Activated naive CD8-positive, alpha-beta T cell treated with anti-CD3 and anti-CD28 coated beads, Interleukin-2, amount 10 ng/mL, durations not matched to agents 7 days and 5 days (primary cell): ENCODE measurements at regions not wholly inside any gene's neighbourhood (a gene's known extent, or its start where the extent isn't known, plus 50 kb on each side); places are given as distances from the start of the nearest gene placed in this dataset.

Experiments used
- ATAC-seq: fragments of 150-1000 bp; cut with Tn5 transposase; one replicate; pipeline ENCODE4 v1.10.0; 2021; ENCODE audit warnings: low read depth, moderate library complexity
- POLR2A ChIA-PET: fragments of 350-600 bp; sonication (Branson Sonifier 250); formaldehyde crosslinking; loops from one replicate; lab custom pipeline; 2021; ENCODE audit warnings: antibody characterized with exemption; lab: Charles Lee
- DNase-seq: peaks from one replicate; pipeline ENCODE4 v3.0.0; 2021
- H3K27ac Mint-ChIP-seq: one replicate; pipeline ENCODE4 v1.8.0; 2022; ENCODE audit warnings: mild to moderate bottlenecking, mixed read lengths
- H3K27me3 Mint-ChIP-seq: one replicate; pipeline ENCODE4 v1.8.0; 2022; ENCODE audit warnings: mild to moderate bottlenecking, moderate library complexity, mixed read lengths
- H3K36me3 Mint-ChIP-seq: one replicate; pipeline ENCODE4 v1.8.0; 2021; ENCODE audit warnings: mild to moderate bottlenecking, mixed read lengths
- H3K4me1 Mint-ChIP-seq: one replicate; pipeline ENCODE4 v1.8.0; 2021; ENCODE audit warnings: mixed read lengths
- H3K4me3 Mint-ChIP-seq: one replicate; pipeline ENCODE4 v1.8.0; 2022; ENCODE audit warnings: mild to moderate bottlenecking, moderate library complexity, mixed read lengths
- H3K9me3 Mint-ChIP-seq: one replicate; pipeline ENCODE4 v1.8.0; 2021; ENCODE audit warnings: mixed read lengths

GRCh38 chr16:9399573-9399972, 308.1 kb downstream of the HAPSTR1 start:
- H3K9me3 Mint-ChIP-seq = no peaks in the 10 kb centered on the region
- POLR2A ChIA-PET = no interaction called here
- ATAC-seq (no peak), DNase-seq (no peak)
- H3K27ac Mint-ChIP-seq = no peak overlapping the region
- H3K4me3 Mint-ChIP-seq = no peak overlapping the region
- H3K36me3 Mint-ChIP-seq = no peaks in the 10 kb centered on the region
- no peaks in the 10 kb centered on the region for H3K27me3 Mint-ChIP-seq
- no peaks in the 10 kb centered on the region for H3K4me1 Mint-ChIP-seq

GRCh38 chr16:9401173-9401572, 309.7 kb downstream of the HAPSTR1 start:
- H3K27me3 Mint-ChIP-seq = no peaks in the 10 kb centered on the region

GRCh38 chr16:9402293-9402860, 310.9 kb downstream of the HAPSTR1 start:
- Mint-ChIP-seq H3K36me3 (no peaks in the 10 kb centered on the region), H3K4me3 (no peak overlapping the region), H3K27ac (no peak overlapping the region), H3K4me1 (no peaks in the 10 kb centered on the region), H3K27me3 (no peaks in the 10 kb centered on the region), H3K9me3 (peaks cover 7% of the 10 kb centered on the region)
- DNase-seq (no peak), ATAC-seq (no peak)
- POLR2A ChIA-PET = no interaction called here

More at GRCh38 chr16:9401173-9401572, 309.7 kb downstream of the HAPSTR1 start:
- no peak overlapping the region for H3K4me3 Mint-ChIP-seq
- ATAC-seq (no peak), DNase-seq (no peak)
- no peaks in the 10 kb centered on the region for H3K36me3 Mint-ChIP-seq
- H3K27ac Mint-ChIP-seq = no peak overlapping the region
- H3K9me3 Mint-ChIP-seq = peaks cover 7% of the 10 kb centered on the region
- no peaks in the 10 kb centered on the region for H3K4me1 Mint-ChIP-seq
- POLR2A ChIA-PET = no interaction called here

GRCh38 chr16:9404811-9405210, 313.4 kb downstream of the HAPSTR1 start:
- Mint-ChIP-seq H3K36me3 (no peaks in the 10 kb centered on the region), H3K27me3 (no peaks in the 10 kb centered on the region), H3K9me3 (peaks cover 7% of the 10 kb centered on the region), H3K4me3 (no peak overlapping the region), H3K4me1 (no peaks in the 10 kb centered on the region), H3K27ac (no peak overlapping the region)
- ATAC-seq = no peak
- DNase-seq = no peak
- POLR2A ChIA-PET = no interaction called here

GRCh38 chr16:9406038-9406712, 314.7 kb downstream of the HAPSTR1 start:
- ATAC-seq (no peak), DNase-seq (no peak)
- Mint-ChIP-seq H3K36me3 (no peaks in the 10 kb centered on the region), H3K27ac (no peak overlapping the region), H3K4me1 (no peaks in the 10 kb centered on the region), H3K27me3 (no peaks in the 10 kb centered on the region), H3K4me3 (no peak overlapping the region), H3K9me3 (peaks cover 7% of the 10 kb centered on the region)
- POLR2A ChIA-PET = interaction anchor here (0.7 kb wide), 1 partner anchor 957 kb away, joined by 3 read pairs; no protein-coding TSS in a partner anchor

- DNase-seq (no peak), ATAC-seq (no peak)
- Mint-ChIP-seq H3K9me3 (peaks cover 8% of the 10 kb centered on the region), H3K27ac (no peak overlapping the region), H3K27me3 (no peaks in the 10 kb centered on the region), H3K36me3 (no peaks in the 10 kb centered on the region), H3K4me1 (no peaks in the 10 kb centered on the region), H3K4me3 (no peak overlapping the region)
- POLR2A ChIA-PET = interaction anchor here (0.7 kb wide), 1 partner anchor 956 kb away, joined by 3 read pairs; no protein-coding TSS in a partner anchor
These were observed 315.8 kb downstream of the HAPSTR1 start for GRCh38 chr16:9407206-9407758.

- Mint-ChIP-seq H3K9me3 (peaks cover 8% of the 10 kb centered on the region), H3K27ac (no peak overlapping the region), H3K27me3 (no peaks in the 10 kb centered on the region), H3K4me1 (no peaks in the 10 kb centered on the region), H3K36me3 (no peaks in the 10 kb centered on the region), H3K4me3 (no peak overlapping the region)
- no peak for ATAC-seq
- POLR2A ChIA-PET = no interaction called here
- no peak for DNase-seq
These were observed 316.9 kb downstream of the HAPSTR1 start for GRCh38 chr16:9408297-9408878.

- Mint-ChIP-seq H3K36me3 (no peaks in the 10 kb centered on the region), H3K9me3 (peaks cover 6% of the 10 kb centered on the region), H3K27ac (no peak overlapping the region), H3K27me3 (no peaks in the 10 kb centered on the region), H3K4me3 (no peak overlapping the region), H3K4me1 (no peaks in the 10 kb centered on the region)
- ATAC-seq = no peak
- DNase-seq = no peak
- POLR2A ChIA-PET = interaction anchor here (0.5 kb wide), 1 partner anchor 227 kb away, joined by 3 read pairs; no protein-coding TSS in a partner anchor
These were observed 318.4 kb downstream of the HAPSTR1 start for GRCh38 chr16:9409560-9410493.

- no peaks in the 10 kb centered on the region for H3K27me3 Mint-ChIP-seq
- no peaks in the 10 kb centered on the region for H3K36me3 Mint-ChIP-seq
- ATAC-seq = no peak
- DNase-seq = no peak
- H3K9me3 Mint-ChIP-seq = peaks cover 4% of the 10 kb centered on the region
- H3K27ac Mint-ChIP-seq = no peak overlapping the region
- POLR2A ChIA-PET = no interaction called here
- no peaks in the 10 kb centered on the region for H3K4me1 Mint-ChIP-seq
- H3K4me3 Mint-ChIP-seq = no peak overlapping the region
These were observed 320.0 kb downstream of the HAPSTR1 start for GRCh38 chr16:9411426-9411825.

GRCh38 chr16:9412031-9412914, 320.8 kb downstream of the HAPSTR1 start:
- ATAC-seq (no peak), DNase-seq (no peak)
- peaks cover 4% of the 10 kb centered on the region for H3K9me3 Mint-ChIP-seq
- no peak overlapping the region for H3K4me3 Mint-ChIP-seq
- no peaks in the 10 kb centered on the region for H3K27me3 Mint-ChIP-seq
- H3K4me1 Mint-ChIP-seq = no peaks in the 10 kb centered on the region
- no peaks in the 10 kb centered on the region for H3K36me3 Mint-ChIP-seq
- no peak overlapping the region for H3K27ac Mint-ChIP-seq
- POLR2A ChIA-PET = no interaction called here

- ATAC-seq (no peak), DNase-seq (no peak)
- H3K36me3 Mint-ChIP-seq = no peaks in the 10 kb centered on the region
- POLR2A ChIA-PET = no interaction called here
- H3K4me3 Mint-ChIP-seq = no peak overlapping the region
- H3K27me3 Mint-ChIP-seq = no peaks in the 10 kb centered on the region
- H3K4me1 Mint-ChIP-seq = no peaks in the 10 kb centered on the region
- H3K27ac Mint-ChIP-seq = no peak overlapping the region
- H3K9me3 Mint-ChIP-seq = peaks cover 4% of the 10 kb centered on the region
These were observed 321.4 kb downstream of the HAPSTR1 start for GRCh38 chr16:9412915-9413264.

- no peak overlapping the region for H3K27ac Mint-ChIP-seq
- no peaks in the 10 kb centered on the region for H3K4me1 Mint-ChIP-seq
- ATAC-seq (no peak), DNase-seq (no peak)
- H3K4me3 Mint-ChIP-seq = no peak overlapping the region
- POLR2A ChIA-PET = no interaction called here
- H3K27me3 Mint-ChIP-seq = no peaks in the 10 kb centered on the region
- peaks cover 4% of the 10 kb centered on the region for H3K9me3 Mint-ChIP-seq
- H3K36me3 Mint-ChIP-seq = no peaks in the 10 kb centered on the region
These were observed 324.1 kb downstream of the HAPSTR1 start for GRCh38 chr16:9415545-9415944.
